ENCODE measurements at regions not wholly inside any gene's neighbourhood (a gene's known extent, or its start where the extent isn't known, plus 50 kb on each side); places are given as distances from the start of the nearest gene placed in this dataset.

GRCh38 chr18:42525905-42526304, 570.9 kb downstream of the PIK3C3 start:
- no peak for DNase-seq (ENCODE audit: unreplicated experiment)
- ChIA-PET POLR2A (no interaction called here), CTCF (no interaction called here)
- H3K9me3 Mint-ChIP-seq (ENCODE audit: unreplicated experiment): no peaks in the 10 kb centered on the region
- no peak for TF ChIP-seq CTCF (IDR thresholded peaks at IDR 0.05; ENCODE audit: unreplicated experiment)
- H3K4me3 Mint-ChIP-seq (ENCODE audit: unreplicated experiment): no peak overlapping the region
- no peaks in the 10 kb centered on the region for H3K36me3 Mint-ChIP-seq (ENCODE audit: insufficient read depth, unreplicated experiment)
- H3K4me1 Mint-ChIP-seq (ENCODE audit: insufficient read depth, unreplicated experiment): no peaks in the 10 kb centered on the region
- BruUV-seq (replicated peaks): no TSS peak
- intact Hi-C loops (cut with micrococcal nuclease): no loop called here
- H3K27me3 Mint-ChIP-seq (ENCODE audit: insufficient read depth, unreplicated experiment): no peaks in the 10 kb centered on the region
- H3K27ac Mint-ChIP-seq (ENCODE audit: low read depth, unreplicated experiment): no peak overlapping the region

GRCh38 chr18:42527766-42528165, 572.7 kb downstream of the PIK3C3 start:
- DNase-seq (ENCODE audit: unreplicated experiment): no peak
- POLR2A ChIA-PET: no interaction called here
- Mint-ChIP-seq H3K4me3 (ENCODE audit: unreplicated experiment) (no peak overlapping the region), H3K9me3 (ENCODE audit: unreplicated experiment) (no peaks in the 10 kb centered on the region), H3K27ac (ENCODE audit: low read depth, unreplicated experiment) (no peak overlapping the region), H3K36me3 (ENCODE audit: insufficient read depth, unreplicated experiment) (no peaks in the 10 kb centered on the region), H3K27me3 (ENCODE audit: insufficient read depth, unreplicated experiment) (no peaks in the 10 kb centered on the region), H3K4me1 (ENCODE audit: insufficient read depth, unreplicated experiment) (no peaks in the 10 kb centered on the region)
- no peak for TF ChIP-seq CTCF (IDR thresholded peaks at IDR 0.05; ENCODE audit: unreplicated experiment)
- CTCF ChIA-PET: interaction anchor here (1.3 kb wide), 1 partner anchor 32 kb away, joined by 3 read pairs; no protein-coding TSS in a partner anchor
- intact Hi-C loops (cut with micrococcal nuclease): no loop called here
- no TSS peak for BruUV-seq (replicated peaks)

DNA sequence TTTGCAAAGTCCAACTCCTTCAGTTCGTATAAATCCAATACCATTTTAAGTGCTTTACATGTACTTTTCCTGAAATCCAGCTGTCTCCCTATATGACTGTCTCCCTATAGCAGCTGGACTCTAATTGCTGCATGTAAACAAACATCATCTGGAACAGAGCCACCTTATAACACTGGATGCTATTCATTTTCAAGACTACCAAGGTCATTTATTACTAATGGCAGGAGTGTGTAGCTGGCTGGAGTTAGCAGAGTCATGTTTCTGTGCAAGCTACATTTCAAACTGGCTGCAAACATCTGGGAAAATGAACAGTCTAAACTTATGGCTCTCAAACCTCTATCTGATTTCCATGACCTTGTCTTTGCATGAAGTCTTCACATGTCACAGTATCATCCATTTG, 575.2 kb downstream of the PIK3C3 start:
- Mint-ChIP-seq H3K4me1 (ENCODE audit: insufficient read depth, unreplicated experiment) (no peaks in the 10 kb centered on the region), H3K4me3 (ENCODE audit: unreplicated experiment) (no peak overlapping the region), H3K9me3 (ENCODE audit: unreplicated experiment) (no peaks in the 10 kb centered on the region), H3K27me3 (ENCODE audit: insufficient read depth, unreplicated experiment) (no peaks in the 10 kb centered on the region), H3K36me3 (ENCODE audit: insufficient read depth, unreplicated experiment) (no peaks in the 10 kb centered on the region), H3K27ac (ENCODE audit: low read depth, unreplicated experiment) (no peak overlapping the region)
- no TSS peak for BruUV-seq (replicated peaks)
- POLR2A ChIA-PET: no interaction called here
- no peak for TF ChIP-seq CTCF (IDR thresholded peaks at IDR 0.05; ENCODE audit: unreplicated experiment)
- intact Hi-C loops (cut with micrococcal nuclease): no loop called here
- CTCF ChIA-PET: interaction anchor here (0.6 kb wide), 1 partner anchor 741 kb away, joined by 4 read pairs; no protein-coding TSS in a partner anchor
- DNase-seq (ENCODE audit: unreplicated experiment): no peak

GRCh38 chr18:42532119-42532518, 577.1 kb downstream of the PIK3C3 start:
- H3K4me1 Mint-ChIP-seq (ENCODE audit: insufficient read depth, unreplicated experiment): no peaks in the 10 kb centered on the region
- intact Hi-C loops (cut with micrococcal nuclease): no loop called here
- no peak overlapping the region for H3K27ac Mint-ChIP-seq (ENCODE audit: low read depth, unreplicated experiment)
- ChIA-PET POLR2A (no interaction called here), CTCF (no interaction called here)
- H3K27me3 Mint-ChIP-seq (ENCODE audit: insufficient read depth, unreplicated experiment): peaks cover 11% of the 10 kb centered on the region
- TF ChIP-seq CTCF (IDR thresholded peaks at IDR 0.05; ENCODE audit: unreplicated experiment): no peak
- DNase-seq (ENCODE audit: unreplicated experiment): peak; percentile 25
- no TSS peak for BruUV-seq (replicated peaks)
- H3K4me3 Mint-ChIP-seq (ENCODE audit: unreplicated experiment): no peak overlapping the region
- no peaks in the 10 kb centered on the region for H3K36me3 Mint-ChIP-seq (ENCODE audit: insufficient read depth, unreplicated experiment)
- no peaks in the 10 kb centered on the region for H3K9me3 Mint-ChIP-seq (ENCODE audit: unreplicated experiment)
